GM23338 (cell line): ENCODE measurements at regions not wholly inside any gene's neighbourhood (a gene's known extent, or its start where the extent isn't known, plus 50 kb on each side); places are given as distances from the start of the nearest gene placed in this dataset.

Source experiments
- ATAC-seq: fragments of 200-7000 bp; cut with Tn5 transposase; 3 replicates; pipeline ENCODE4 v1.9.1; 2020
- DNase-seq: peaks from one replicate; pipeline ENCODE4 v3.0.0-alpha.2; 2015; ENCODE audit warnings: low spot score
- H2AFZ ChIP-seq: fragments of 200-600 bp; sonication (generic); 2 replicates; pipeline ENCODE4 v1.8.0; 2016; ENCODE audit warnings: antibody characterized with exemption, mild to moderate bottlenecking, moderate library complexity
- H3F3A ChIP-seq: fragments of 200-600 bp; sonication (generic); replicated peaks from 2 replicates; pipeline ENCODE4 v1.8.0; 2017; ENCODE audit warnings: antibody characterized with exemption, mixed run types, low read depth
- H3K27ac ChIP-seq: fragments of 200-600 bp; sonication (generic); 2 replicates; pipeline ENCODE4 v1.6.1; 2016; ENCODE audit warnings: low read depth
- H3K27me3 ChIP-seq: fragments of 200-600 bp; sonication (generic); 2 replicates; pipeline ENCODE4 v1.8.0; 2016; ENCODE audit warnings: mild to moderate bottlenecking, mixed run types, moderate library complexity; ENCODE audit not compliant: insufficient read depth
- H3K36me3 ChIP-seq: fragments of 200-600 bp; sonication (generic); 2 replicates; pipeline ENCODE4 v1.8.0; 2016; ENCODE audit warnings: mild to moderate bottlenecking; ENCODE audit not compliant: insufficient read depth
- H3K4me1 ChIP-seq: fragments of 200-600 bp; sonication (generic); 2 replicates; pipeline ENCODE4 v1.8.0; 2016; ENCODE audit warnings: mild to moderate bottlenecking, moderate library complexity; ENCODE audit not compliant: insufficient read depth
- H3K4me2 ChIP-seq: fragments of 200-600 bp; sonication (generic); 2 replicates; pipeline ENCODE4 v1.7.1; 2017; ENCODE audit warnings: mixed run types
- H3K4me3 ChIP-seq: fragments of 200-600 bp; sonication (generic); 2 replicates; pipeline ENCODE4 v1.6.1; 2016; ENCODE audit warnings: mixed run types
- H3K79me2 ChIP-seq: fragments of 200-600 bp; sonication (generic); replicated peaks from 2 replicates; pipeline ENCODE4 v1.8.0; 2017; ENCODE audit warnings: mild to moderate bottlenecking; ENCODE audit not compliant: insufficient read depth
- H3K9me2 ChIP-seq: fragments of 200-600 bp; sonication (generic); 2 replicates; pipeline ENCODE4 v1.8.0; 2017; ENCODE audit not compliant: insufficient read depth
- H4K20me1 ChIP-seq: fragments of 200-600 bp; sonication (generic); replicated peaks from 2 replicates; pipeline ENCODE4 v1.8.0; 2017; ENCODE audit warnings: mild to moderate bottlenecking; ENCODE audit not compliant: insufficient read depth
- H3K27ac Mint-ChIP-seq: 2 replicates; pipeline ENCODE4 v1.8.0; 2020; ENCODE audit warnings: inconsistent platforms, mild to moderate bottlenecking, moderate library complexity, mixed read lengths
- H3K27me3 Mint-ChIP-seq: 3 replicates; pipeline ENCODE4 v1.8.0; 2022; ENCODE audit warnings: low read depth, mild to moderate bottlenecking, moderate library complexity, mixed read lengths, inconsistent platforms; ENCODE audit not compliant: insufficient read depth, poor library complexity
- H3K36me3 Mint-ChIP-seq: 3 replicates; pipeline ENCODE4 v1.8.0; 2021; ENCODE audit warnings: low read depth, mild to moderate bottlenecking, inconsistent platforms, moderate library complexity, mixed read lengths
- H3K4me1 Mint-ChIP-seq: 3 replicates; pipeline ENCODE4 v1.8.0; 2020; ENCODE audit warnings: mild to moderate bottlenecking, inconsistent platforms, mixed read lengths
- H3K4me3 Mint-ChIP-seq: 3 replicates; pipeline ENCODE4 v1.8.0; 2021; ENCODE audit warnings: moderate library complexity, mild to moderate bottlenecking, inconsistent platforms, mixed read lengths
- H3K9me3 Mint-ChIP-seq: 3 replicates; pipeline ENCODE4 v1.8.0; 2020; ENCODE audit warnings: moderate library complexity, mild to moderate bottlenecking, inconsistent platforms, mixed read lengths
- CREB1 ChIP-seq: fragments of 250-450 bp; sonication (Bioruptor Pico); IDR thresholded peaks from 2 replicates; pipeline ENCODE4 v1.5.0; 2020; ENCODE audit warnings: low read depth, mild to moderate bottlenecking, moderate library complexity
- EZH2 ChIP-seq: fragments of 200-600 bp; sonication (generic); IDR thresholded peaks from one replicate; pipeline ENCODE4 v1.8.0; 2017; ENCODE audit warnings: antibody characterized with exemption, mild to moderate bottlenecking, low read depth; ENCODE audit not compliant: unreplicated experiment
- EZH2phosphoT487 ChIP-seq: fragments of 200-600 bp; sonication (generic); IDR thresholded peaks from one replicate; pipeline ENCODE4 v1.8.1; 2018; ENCODE audit warnings: antibody characterized with exemption; ENCODE audit not compliant: unreplicated experiment
- NANOG ChIP-seq: IDR thresholded peaks from 2 replicates; pipeline ENCODE4 v1.6.1; 2016; ENCODE audit warnings: antibody characterized with exemption, borderline replicate concordance
- TF ChIP-seq, protein P1 (sequence below), 2 experiments: fragments of 200-600 bp in 1 of 2; sonication (generic) in 1 of 2; conservative IDR thresholded peaks; 2 replicates each; pipeline versions ENCODE4 v1.5.1 to v1.6.1; 2016 to 2017; ENCODE audit warnings: antibody characterized with exemption in 2 of 2, low read depth in 2 of 2, mild to moderate bottlenecking in 2 of 2, moderate library complexity in 1 of 2

DNA sequence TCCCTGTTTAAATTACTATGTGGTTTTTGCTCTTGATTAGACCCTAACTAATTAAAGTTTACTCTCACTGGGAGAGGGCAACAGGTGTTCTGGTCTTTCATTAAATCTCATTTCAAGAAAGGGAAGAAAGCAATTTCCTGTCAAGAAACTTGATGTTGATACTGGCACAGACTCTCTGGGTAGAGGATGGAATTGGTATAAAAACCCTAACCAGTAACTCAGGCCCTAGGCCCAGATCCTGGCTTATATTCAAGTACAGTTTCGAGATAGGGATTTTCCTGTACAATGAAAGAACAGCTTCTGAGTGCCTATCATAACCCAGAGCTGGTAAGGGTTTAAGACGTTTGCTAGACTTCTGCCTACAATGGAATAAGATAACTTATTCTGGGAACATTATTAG is 61.6 kb upstream of the ACYP2 start:
- no peak for DNase-seq
- TF ChIP-seq CREB1 (CRISPR knock-in tag) (no peak), EZH2phosphoT487 (no peak), EZH2 (no peak)
- Histone ChIP-seq H2AFZ (no peak overlapping the region), H3K4me2 (no peak overlapping the region), H3K4me1 (no peaks in the 10 kb centered on the region), H3K9me2 (peaks cover 3% of the 10 kb centered on the region; the same call in 1 of the 2 replicates), H3K27me3 (no peaks in the 10 kb centered on the region), H3F3A (no peaks in the 10 kb centered on the region), H4K20me1 (no peaks in the 10 kb centered on the region; the same call in 1 of the 2 replicates), H3K27ac (no peak overlapping the region), H3K4me3 (no peak overlapping the region), H3K79me2 (no peaks in the 10 kb centered on the region), H3K36me3 (no peaks in the 10 kb centered on the region)
- no peak overlapping the region; the same call in 2 of the 3 replicates for H3K4me3 Mint-ChIP-seq
- ATAC-seq: no peak
- H3K4me1 Mint-ChIP-seq: no peaks in the 10 kb centered on the region; the same call in 2 of the 3 replicates
- H3K27me3 Mint-ChIP-seq: no peaks in the 10 kb centered on the region
- H3K9me3 Mint-ChIP-seq: peaks cover 18% of the 10 kb centered on the region
- H3K27ac Mint-ChIP-seq: no peak overlapping the region
- peaks cover 8% of the 10 kb centered on the region for H3K36me3 Mint-ChIP-seq

DNA sequence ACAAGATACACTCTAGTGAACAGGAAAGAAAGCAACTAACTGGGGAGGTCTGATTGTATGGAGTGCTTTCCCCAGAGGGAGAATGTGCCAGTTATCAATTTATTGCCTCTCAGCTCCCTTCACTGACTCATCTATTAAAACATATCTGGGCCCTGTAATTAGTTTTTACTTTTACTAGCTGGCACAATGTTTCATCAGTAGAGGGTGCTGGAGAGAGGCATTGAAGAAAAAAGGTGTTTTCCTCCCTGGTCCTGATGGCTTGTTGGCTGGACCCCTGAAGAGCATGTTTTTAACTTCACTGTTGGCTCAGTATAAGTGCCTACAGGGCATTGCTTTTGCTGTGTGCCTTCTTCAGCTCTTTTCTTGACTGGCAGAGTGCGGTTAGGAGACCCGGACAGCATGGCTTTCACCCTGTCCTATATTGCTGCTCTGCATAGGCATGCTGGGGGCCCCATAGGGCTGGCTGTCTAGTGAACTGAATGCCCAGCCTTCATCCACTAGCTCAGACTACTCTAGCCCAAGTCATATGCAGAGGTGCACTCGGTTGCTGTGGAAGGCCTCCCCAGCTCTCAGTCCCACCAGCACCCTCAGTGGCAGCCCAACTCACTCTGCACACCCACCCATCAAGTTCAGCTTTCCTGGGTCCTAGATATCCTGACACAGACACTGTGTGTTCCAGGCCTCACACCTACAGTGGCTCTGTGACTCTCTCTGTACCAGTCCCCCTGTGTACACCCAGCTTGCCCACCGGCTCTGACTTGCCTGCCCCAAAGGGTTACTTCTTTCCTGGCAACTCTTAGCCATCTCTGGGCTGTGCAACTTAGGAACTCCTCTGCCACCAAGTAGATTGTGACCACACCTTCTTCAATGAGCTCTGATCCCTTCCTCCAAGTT is 62.3 kb upstream of the ACYP2 start:
- no peaks in the 10 kb centered on the region for H3K79me2 ChIP-seq
- peak; percentile 81 for ATAC-seq

GRCh38 chr2:54050445-54050844 is 65.0 kb upstream of the ACYP2 start:
- Mint-ChIP-seq H3K4me1 (no peaks in the 10 kb centered on the region; the same call in 2 of the 3 replicates), H3K4me3 (no peak overlapping the region), H3K36me3 (no peaks in the 10 kb centered on the region), H3K27ac (no peak overlapping the region), H3K9me3 (peaks cover 4% of the 10 kb centered on the region; the same call in 1 of the 3 replicates), H3K27me3 (peaks cover 3% of the 10 kb centered on the region)
- DNase-seq: no peak
- no peaks in the 10 kb centered on the region; the same call in 1 of the 2 replicates for H4K20me1 ChIP-seq
- H3F3A ChIP-seq: no peaks in the 10 kb centered on the region
- no peaks in the 10 kb centered on the region for H3K4me1 ChIP-seq
- no peak for ATAC-seq
- no peaks in the 10 kb centered on the region for H3K9me2 ChIP-seq
- no peaks in the 10 kb centered on the region for H3K36me3 ChIP-seq
- no peak overlapping the region for H3K4me2 ChIP-seq
- no peak for TF ChIP-seq CREB1 (CRISPR knock-in tag)
- H3K79me2 ChIP-seq: no peaks in the 10 kb centered on the region
- H2AFZ ChIP-seq: no peak overlapping the region
- H3K27ac ChIP-seq: no peak overlapping the region
- no peaks in the 10 kb centered on the region for H3K27me3 ChIP-seq
- H3K4me3 ChIP-seq: no peak overlapping the region

More for the DNA sequence above, 62.3 kb upstream of the ACYP2 start:
- Mint-ChIP-seq H3K9me3 (peaks cover 10% of the 10 kb centered on the region), H3K36me3 (peaks cover 3% of the 10 kb centered on the region; the same call in 2 of the 3 replicates), H3K27me3 (peaks cover 2% of the 10 kb centered on the region), H3K4me1 (no peaks in the 10 kb centered on the region; the same call in 2 of the 3 replicates), H3K4me3 (no peak overlapping the region; the same call in 2 of the 3 replicates), H3K27ac (no peak overlapping the region; the same call in 1 of the 2 replicates)
- H3K4me2 ChIP-seq: no peak overlapping the region
- H3K36me3 ChIP-seq: no peaks in the 10 kb centered on the region
- no peaks in the 10 kb centered on the region for H3K27me3 ChIP-seq
- no peak overlapping the region for H3K27ac ChIP-seq
- peaks cover 3% of the 10 kb centered on the region; the same call in 1 of the 2 replicates for H3K9me2 ChIP-seq
- H4K20me1 ChIP-seq: no peaks in the 10 kb centered on the region; the same call in 1 of the 2 replicates
- H3K4me3 ChIP-seq: no peak overlapping the region
- no peaks in the 10 kb centered on the region for H3F3A ChIP-seq
- H3K4me1 ChIP-seq: no peaks in the 10 kb centered on the region
- TF ChIP-seq, protein P1, sequence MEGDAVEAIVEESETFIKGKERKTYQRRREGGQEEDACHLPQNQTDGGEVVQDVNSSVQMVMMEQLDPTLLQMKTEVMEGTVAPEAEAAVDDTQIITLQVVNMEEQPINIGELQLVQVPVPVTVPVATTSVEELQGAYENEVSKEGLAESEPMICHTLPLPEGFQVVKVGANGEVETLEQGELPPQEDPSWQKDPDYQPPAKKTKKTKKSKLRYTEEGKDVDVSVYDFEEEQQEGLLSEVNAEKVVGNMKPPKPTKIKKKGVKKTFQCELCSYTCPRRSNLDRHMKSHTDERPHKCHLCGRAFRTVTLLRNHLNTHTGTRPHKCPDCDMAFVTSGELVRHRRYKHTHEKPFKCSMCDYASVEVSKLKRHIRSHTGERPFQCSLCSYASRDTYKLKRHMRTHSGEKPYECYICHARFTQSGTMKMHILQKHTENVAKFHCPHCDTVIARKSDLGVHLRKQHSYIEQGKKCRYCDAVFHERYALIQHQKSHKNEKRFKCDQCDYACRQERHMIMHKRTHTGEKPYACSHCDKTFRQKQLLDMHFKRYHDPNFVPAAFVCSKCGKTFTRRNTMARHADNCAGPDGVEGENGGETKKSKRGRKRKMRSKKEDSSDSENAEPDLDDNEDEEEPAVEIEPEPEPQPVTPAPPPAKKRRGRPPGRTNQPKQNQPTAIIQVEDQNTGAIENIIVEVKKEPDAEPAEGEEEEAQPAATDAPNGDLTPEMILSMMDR (conservative IDR thresholded peaks at IDR 0.05; ENCODE audit: low read depth in 2 of 2): peak; percentile 50 to 62; a peak in 3 of 4 replicates
- no peak for TF ChIP-seq NANOG
- peak; percentile 63 for DNase-seq
- no peak overlapping the region for H2AFZ ChIP-seq
